GM20431 (cell line): ENCODE measurements at regions not wholly inside any gene's neighbourhood (a gene's known extent, or its start where the extent isn't known, plus 50 kb on each side); places are given as distances from the start of the nearest gene placed in this dataset.

ENCODE experiments used
- in situ Hi-C: fragments of 300-500 bp; cut with MseI, MboI; formaldehyde crosslinking; loops from one replicate; pipeline ENCODE4 v1.15.0; 2020; ENCODE audit warnings: low sequenced_read_pairs; ENCODE audit not compliant: unreplicated experiment

DNA sequence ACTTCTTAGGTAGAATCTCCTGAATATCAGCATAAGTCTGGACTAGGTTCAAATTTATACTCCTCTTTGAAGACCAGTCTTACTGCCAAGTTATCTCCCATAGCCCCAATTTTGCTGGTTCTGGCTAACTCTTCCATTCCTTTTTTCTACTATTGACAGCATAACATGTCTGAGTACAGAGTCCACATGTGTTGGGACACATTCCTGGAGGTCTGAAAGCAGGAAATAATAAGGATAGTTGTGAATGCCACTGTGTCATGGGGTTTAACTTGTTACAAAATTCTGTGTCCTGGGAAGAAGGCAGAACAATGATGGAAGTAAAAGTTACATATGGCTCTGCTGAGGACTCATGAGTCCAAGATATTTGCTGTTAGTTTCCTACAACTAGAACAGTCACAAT is 57.4 kb upstream of the ZBTB20 start:
- in situ Hi-C loops: loop anchor here (25.0 kb wide), 1 partner anchor 483 kb away; no protein-coding TSS in a partner anchor

DNA sequence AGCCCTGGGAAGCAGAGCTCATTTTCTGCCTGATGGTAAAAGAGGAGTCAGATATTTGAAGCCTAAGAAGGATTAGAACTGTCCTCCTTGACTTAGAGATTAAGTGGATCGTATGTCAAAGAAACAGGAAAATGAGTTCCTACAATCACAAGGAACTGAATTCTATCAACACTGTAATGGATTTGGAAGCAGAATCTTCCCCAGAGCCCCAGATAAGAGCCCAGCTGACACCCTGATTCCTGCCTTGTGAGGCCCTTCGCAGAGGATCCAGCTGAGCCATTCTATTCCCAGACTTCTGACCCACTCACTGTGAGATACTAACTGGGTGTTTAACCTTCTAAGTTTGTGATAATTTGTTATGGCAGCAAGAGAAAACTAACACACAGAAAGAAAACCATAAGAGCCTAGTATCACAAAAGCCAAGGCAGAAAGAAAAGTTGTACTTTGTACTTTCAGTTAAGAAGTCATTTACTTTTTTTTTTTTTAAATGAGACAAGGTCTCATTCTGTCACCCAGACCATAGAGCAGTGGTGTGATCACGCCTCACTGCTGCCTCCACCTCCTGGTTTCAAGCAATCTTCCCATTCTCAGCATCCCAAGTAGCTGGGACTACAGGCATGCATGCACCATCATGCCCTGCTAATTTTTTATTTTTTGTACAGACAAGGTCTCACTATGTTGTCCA is 61.1 kb upstream of the ZBTB20 start:
- in situ Hi-C loops: loop anchor here (25.0 kb wide), 1 partner anchor 479 kb away; no protein-coding TSS in a partner anchor

DNA sequence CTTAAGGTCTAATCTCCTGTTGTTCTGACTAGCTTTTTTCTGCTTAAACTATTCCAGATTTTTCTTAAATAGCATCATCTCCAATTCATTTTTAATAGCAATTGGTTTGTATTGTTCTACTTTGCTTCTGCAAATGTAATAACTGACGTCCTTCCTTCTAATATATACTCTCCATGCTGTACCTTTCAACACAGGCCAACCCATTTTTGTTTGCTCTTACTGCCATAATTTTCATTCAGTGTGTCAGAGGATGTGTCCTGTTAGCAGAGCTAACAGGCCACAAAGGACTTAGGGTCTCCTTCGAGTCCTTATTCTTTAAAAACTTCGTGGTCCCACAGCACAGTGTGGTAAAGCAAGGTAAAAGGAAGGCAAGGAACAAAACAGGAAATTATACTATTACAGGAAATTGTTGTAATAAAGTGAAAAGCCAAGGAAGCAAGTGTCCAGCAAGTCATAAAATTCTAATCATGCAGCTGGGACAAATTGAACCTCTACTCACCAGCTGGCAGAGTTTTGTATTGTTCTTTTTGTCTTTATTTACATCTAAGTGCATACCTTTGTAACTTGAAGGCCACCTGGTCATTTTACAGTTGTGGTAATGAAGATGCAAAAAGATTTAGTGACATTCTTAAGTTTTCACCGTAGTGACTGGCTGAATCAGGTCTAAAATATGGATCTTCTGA is 64.9 kb upstream of the ZBTB20 start:
- in situ Hi-C loops: loop anchor here (25.0 kb wide), 1 partner anchor 475 kb away; no protein-coding TSS in a partner anchor

DNA sequence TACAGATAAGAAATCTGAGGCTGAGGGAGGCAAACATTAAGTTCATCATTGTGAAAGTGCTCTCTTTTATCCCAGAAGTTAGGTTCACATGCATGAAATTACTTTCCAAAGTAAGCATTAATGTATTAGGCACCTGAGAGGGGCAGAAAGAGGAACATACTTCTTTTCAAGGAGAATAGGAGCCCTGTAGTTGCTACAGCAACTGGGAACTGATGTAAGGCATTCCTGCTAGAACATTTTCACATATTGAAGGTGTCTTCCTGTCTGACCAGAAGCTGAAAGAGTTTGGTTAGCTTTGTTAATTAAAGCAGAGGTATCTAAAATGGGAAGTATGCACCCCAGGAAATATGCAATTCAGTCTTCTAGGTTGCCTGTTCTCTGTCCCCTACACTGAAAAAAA is 65.5 kb upstream of the ZBTB20 start:
- in situ Hi-C loops: loop anchor here (25.0 kb wide), 1 partner anchor 475 kb away; no protein-coding TSS in a partner anchor

DNA sequence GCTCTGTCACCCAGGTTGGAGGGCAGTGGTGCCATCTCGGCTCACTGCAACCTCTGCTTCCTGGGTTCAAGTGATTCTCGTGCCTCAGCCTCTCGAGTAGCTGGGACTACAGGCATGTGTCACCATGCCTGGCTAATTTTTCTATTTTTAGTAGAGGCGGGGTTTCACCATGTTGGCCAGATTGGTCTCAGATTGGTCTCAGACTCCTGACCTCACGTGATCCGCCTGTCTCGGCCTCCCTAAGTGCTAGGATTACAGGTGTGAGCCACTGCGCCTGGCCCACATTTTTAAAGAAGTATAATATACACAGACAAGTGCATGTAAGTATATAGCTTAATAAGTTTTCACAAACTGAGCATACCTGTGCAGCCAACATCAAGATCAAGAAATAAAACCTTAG is 66.0 kb upstream of the ZBTB20 start:
- in situ Hi-C loops: loop anchor here (25.0 kb wide), 1 partner anchor 474 kb away; no protein-coding TSS in a partner anchor

DNA sequence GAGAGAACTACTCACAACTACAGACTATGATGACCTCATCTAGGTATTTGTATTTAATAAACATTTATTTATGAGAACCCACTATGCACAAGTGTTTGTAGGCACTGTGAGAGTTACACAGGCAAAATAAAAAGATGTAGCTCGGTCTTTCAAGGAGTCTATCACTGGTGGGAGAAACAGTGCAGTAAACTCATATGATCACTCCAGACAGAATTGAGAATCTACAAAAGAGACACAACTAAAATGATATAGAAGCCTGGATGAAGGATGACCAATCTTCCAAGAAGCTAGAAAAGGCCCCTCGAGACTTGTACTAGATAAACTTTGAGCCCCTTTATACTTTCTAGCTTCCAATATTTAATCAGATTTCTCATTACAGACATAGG is 70.2 kb upstream of the ZBTB20 start:
- in situ Hi-C loops: loop anchor here (25.0 kb wide), 1 partner anchor 470 kb away; no protein-coding TSS in a partner anchor

DNA sequence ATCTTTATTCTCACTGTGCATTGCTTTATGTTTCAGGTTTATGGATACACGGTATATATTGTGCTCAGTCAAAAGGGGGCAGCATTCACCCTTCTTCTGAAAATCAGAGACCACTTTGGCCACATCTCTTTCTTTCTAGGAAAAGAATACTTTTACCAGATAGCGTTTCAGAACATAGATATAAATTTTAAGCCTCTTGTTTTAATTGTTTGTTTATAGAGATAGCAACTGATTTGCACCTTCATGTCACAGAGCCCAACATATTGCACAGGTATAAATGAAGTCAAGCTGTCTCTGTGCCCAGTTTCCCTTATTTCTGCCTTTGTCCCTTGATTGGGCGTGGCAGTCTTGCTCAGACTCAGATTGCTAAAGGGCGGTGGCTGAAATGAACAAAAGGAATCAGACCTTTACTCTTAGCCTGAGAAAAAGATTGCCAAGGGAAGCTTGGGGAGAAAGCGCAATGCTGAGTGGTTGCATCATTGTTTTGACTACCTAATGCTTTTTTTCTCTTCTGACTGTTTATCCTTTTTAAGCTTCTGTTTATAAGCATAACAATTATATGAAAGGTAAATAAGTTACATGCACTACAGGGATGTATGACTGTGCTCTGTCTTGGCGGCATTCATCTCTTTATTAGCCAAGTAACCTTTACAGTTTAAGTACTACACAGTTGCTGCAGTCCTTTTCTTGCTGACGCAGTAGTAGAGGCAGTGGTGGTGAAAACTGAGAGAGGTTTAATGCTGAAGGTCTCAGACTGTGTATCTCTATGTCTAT is 70.8 kb upstream of the ZBTB20 start:
- in situ Hi-C loops: loop anchor here (25.0 kb wide), 1 partner anchor 469 kb away; no protein-coding TSS in a partner anchor

DNA sequence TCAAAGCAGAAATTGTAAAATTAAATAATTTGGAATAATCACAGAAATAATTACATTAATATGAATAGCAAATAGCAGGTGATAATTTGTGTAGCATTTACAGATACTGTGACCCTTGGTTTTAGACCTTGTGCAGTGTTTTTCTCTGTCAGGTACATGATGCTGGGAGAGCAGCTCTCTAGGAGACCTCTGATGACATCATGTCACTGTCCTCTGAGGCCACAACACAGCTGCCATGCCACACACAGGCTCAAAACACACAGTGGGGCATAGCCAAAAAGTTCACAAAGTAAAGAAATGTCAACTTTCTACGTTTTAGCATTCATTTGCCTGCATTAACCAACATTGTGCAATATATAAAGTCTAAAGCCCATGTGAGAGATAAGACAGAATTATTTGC is 71.8 kb upstream of the ZBTB20 start:
- in situ Hi-C loops: loop anchor here (25.0 kb wide), 1 partner anchor 468 kb away; no protein-coding TSS in a partner anchor

DNA sequence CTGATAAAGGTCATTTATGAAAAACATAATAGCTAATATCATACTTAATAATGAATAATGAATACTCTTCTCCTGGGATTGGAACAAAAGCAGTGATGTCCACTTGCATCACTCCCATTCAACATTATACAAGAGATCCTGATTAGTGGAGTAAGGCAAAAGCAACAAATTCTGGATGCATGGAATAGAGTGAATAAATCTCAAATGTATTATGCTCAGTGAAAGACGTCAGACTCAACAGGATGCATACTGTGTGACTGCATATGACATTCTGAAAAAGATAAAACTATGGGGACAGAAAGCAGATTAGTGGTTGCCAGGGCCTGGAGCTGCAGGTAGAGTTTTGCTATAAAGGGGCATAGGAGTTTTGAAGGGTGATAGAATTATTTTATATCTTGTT is 77.6 kb upstream of the ZBTB20 start:
- in situ Hi-C loops: loop anchor here (25.0 kb wide), 1 partner anchor 463 kb away; no protein-coding TSS in a partner anchor

DNA sequence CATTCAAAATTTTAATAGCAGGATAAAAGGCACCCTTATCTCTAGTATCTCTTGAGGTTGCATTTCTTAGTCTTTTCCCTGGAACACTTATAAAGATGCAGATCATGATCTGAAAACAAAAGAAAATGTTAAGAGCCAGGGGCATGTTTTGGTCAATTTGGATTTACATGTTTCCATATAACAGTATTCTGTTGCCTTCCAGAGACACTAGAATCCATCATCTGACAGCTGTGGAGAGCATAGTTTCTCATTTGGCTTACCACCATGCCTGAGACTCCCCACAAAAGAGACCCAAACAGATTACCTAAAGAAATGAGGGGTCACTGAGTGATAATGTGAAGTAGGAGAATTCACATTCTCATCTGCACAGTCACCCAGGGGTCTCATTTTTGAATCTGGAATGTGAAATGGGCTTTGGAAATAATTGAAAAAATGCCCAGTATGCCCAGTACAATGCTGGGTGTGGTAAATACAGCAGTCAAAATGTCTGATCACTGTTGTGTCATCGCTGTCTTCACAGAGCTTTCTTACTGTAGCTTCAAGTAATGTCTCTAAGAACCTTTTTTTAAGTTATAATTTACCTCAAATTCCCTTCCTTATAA is 79.9 kb upstream of the ZBTB20 start:
- in situ Hi-C loops: no loop called here

DNA sequence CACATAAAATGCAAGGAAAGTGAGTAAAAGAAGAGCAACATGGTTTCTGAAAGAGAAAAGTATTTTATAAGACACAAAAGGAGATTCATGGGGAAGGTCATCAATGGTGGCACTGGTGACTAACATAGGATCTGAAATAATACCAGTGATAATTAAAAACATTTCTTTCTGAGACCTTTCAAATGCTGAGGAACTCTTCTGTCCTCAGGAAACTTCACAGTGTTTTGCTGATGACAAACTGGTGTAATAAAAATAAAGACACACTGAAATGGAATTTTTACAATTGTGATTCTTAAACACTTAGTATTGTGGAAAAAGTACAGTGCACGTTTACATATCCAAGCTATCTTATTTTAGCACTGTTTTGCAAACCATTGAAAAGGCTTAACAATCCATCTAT is 80.4 kb upstream of the ZBTB20 start:
- in situ Hi-C loops: no loop called here

DNA sequence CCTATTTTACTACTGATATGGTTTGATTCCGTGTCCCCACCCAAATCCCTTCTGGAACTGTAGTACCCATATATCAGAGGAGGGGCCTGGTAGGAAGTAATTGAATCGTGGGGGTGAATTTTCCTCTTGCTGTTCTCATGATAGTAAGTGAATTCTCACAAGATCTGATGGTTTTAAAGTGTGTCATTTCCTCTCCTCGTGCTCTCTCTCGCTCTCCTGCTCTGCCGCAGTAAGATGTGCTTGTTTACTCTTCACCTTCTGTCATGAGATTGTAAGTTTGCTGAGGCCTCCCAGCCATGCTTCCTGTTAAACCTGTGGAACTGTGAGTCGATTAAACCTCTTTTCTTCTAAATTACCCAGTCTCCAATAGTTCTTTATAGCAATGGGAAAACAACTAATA is 81.2 kb upstream of the ZBTB20 start:
- in situ Hi-C loops: no loop called here

DNA sequence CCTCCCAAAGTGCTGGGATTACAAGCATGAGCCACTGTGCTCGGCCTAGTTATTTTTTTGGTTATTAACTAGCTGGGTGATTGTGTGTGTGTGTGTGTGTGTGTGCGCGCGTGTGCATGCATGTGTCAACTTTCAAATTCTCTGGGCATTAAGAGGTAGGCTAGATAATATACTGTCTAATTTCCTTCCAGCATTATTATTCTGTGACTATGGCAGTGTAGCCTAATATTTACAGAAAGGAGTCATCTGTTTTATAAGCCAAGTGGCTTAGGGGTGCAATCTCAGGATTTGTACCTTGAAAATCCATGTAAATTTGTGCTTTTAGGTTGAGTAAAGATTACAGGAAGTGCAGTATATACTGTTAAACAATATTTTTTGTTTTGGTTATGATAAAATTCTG is 85.1 kb upstream of the ZBTB20 start:
- in situ Hi-C loops: no loop called here

DNA sequence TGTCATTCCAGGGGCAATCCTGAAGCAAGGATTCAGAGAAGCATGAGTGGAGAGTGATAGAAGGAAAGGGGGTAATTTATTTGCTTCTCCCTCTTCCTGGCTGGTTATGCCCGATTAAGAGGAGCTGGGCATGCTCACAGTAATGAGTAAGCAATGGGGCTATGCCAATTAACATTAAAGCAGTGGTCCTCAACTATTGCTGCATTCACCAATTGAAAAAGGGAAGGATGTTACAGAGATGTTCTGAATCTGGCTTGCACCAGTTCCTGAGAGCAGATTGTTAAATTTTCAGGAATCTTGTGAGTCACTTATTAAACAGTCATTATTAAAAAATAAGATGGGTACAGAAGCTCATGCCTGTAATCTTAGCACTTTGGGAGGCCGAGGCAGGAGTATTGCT is 85.9 kb upstream of the ZBTB20 start:
- in situ Hi-C loops: no loop called here

DNA sequence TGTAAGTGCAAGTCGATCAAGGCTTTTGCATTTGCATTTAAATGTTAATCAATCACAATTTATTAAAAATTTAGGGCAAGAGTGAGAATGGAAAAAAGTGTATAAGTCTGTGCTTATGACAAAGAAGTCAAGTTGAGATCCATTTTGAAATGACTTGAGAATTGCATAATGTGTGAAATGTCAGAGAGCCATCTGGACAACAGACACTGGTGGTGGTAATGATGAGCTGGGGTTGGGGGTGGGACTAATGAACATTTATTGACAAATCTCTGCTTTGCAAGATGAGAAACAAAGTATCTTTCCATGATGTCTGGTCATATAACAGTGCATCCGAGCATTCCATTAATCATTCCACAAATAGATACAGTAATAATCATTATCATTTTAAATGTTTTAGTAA is 89.4 kb upstream of the ZBTB20 start:
- in situ Hi-C loops: no loop called here

DNA sequence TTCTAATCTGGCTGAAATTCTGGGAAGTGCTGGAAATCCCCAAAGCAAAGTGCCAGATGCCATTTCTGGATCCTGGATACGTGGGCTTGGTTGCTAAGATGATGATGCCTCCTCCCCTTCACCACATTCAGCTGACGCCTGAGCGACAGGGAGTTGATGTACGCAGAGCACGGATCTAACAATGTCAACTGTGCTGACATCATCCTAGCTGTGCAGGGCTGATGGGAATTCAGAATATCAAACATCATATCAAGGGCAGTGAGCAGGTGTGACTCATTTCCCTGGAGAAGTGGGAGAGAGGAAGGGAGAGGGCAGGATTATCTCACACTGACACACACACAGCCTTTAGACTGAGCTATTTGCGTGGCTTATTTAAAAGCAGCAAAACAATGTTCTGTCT is 92.6 kb upstream of the ZBTB20 start:
- in situ Hi-C loops: no loop called here

DNA sequence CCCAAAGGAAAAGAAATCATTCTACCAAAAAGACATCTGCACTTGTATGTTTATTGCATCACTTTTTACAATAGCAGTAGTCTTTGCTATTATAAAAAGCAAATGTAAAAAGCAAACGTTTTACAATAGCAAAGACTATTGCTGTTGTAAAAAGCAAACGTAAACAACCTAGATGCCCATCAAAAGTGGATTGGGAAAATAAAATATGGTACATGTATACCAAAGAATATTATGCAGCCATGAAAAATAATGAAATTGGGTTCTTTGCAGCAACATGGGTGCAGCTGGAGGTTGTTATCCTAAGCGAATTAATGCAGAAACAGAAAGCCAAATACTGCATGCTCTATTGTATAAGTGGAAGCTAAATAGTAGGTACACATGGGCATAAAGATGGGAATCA is 97.3 kb upstream of the ZBTB20 start:
- in situ Hi-C loops: no loop called here

DNA sequence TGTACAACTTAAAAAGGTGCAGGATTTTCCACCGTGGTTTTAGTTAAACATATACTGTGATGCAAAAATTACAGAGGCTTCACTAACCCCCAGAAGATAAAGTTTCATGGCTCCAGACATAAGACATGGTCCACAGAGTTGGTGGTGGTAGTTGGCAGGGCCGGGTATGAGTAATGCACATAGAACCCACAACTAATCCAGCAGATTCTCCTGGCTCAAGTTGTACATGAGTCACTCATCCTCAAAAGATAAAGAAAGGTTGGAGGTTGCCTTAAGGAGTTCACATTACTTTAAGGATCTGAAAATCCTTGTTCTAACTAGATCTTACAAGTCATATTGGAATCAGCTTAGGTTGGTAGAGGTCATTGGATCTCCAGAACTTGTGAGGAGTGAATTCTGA is 98.3 kb upstream of the ZBTB20 start:
- in situ Hi-C loops: no loop called here

DNA sequence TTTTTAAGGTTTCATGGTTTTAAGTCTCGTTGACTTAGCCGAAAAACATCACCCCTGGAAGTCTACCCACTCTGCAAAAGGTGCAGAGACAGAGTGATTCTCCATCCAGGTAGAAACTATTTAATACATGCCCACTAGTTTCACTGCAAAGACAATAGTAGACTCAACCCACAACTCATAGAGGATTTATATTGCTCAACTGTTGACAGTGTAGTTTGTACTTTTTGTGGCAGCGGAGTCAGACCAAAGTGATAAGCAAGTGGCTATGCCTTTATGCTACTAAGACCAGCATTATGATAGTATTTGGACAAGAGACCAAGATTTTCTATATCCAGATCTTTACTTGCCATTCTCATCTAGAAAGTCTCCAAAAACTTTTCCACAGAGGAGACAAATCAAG is 98.8 kb upstream of the ZBTB20 start:
- in situ Hi-C loops: no loop called here

DNA sequence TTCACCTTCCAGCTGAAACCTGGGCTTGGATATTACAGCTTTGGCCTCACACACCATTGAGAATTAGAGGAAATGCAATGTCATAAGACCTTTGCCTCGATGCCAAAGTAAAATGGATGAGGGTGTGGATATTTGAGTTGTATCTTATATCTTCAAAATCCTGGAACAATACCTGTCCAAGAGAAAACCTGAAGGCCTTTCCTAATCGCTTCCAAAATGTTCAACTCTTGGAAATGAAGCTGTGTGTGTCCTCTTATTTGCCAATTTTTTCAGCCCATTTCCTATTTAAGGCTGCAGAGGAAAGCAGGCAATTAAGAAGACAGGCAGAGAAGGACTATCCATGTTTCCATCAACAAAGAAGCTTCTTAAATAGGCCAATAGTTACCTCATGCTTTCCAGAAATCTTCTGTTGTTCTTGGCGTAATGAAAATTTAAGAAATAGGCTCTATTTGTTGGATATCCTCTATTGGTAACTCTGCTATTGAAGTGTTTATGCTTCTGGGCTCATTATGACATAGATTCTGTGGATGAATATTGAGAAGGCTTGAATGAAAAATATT is 99.5 kb upstream of the ZBTB20 start:
- in situ Hi-C loops: no loop called here
